ENCODE measurements at regions not wholly inside any gene's neighbourhood (a gene's known extent, or its start where the extent isn't known, plus 50 kb on each side); places are given as distances from the start of the nearest gene placed in this dataset.

- no peak for TF ChIP-seq CTCF (IDR thresholded peaks at IDR 0.05)
- TF ChIP-seq EP300 (IDR thresholded peaks at IDR 0.05) = no peak
- TF ChIP-seq POLR2A (IDR thresholded peaks at IDR 0.05) = no peak
These were observed 166.8 kb upstream of the RAB6C start for GRCh38 chr2:129812654-129813053.
